IMR-90 (cell line): ENCODE measurements at regions not wholly inside any gene's neighbourhood (a gene's known extent, or its start where the extent isn't known, plus 50 kb on each side); places are given as distances from the start of the nearest gene placed in this dataset.

Experiments
- ATAC-seq: fragments of 200-7000 bp; cut with Tn5 transposase; 2 replicates; pipeline ENCODE4 v1.9.1; 2020; ENCODE audit warnings: low read depth, mild to moderate bottlenecking, moderate library complexity
- BruUV-seq: library from RNA; stranded (reverse); fragments of 400-500 nt; replicated peaks from 2 replicates; lab custom pipeline; 2021; lab: Mats Ljungman, UMichigan
- CTCF ChIA-PET: fragments of 300-600 bp; formaldehyde crosslinking; extraction: SDS; loops from one replicate; lab custom pipeline; 2021; ENCODE audit warnings: antibody characterized with exemption; lab: Yijun Ruan, JAX
- POLR2A ChIA-PET: fragments of 300-600 bp; sonication (Branson Sonifier 250); formaldehyde crosslinking; loops from one replicate; lab custom pipeline; 2022; ENCODE audit warnings: antibody characterized with exemption; ENCODE audit not compliant: unreplicated experiment; lab: Charles Lee
- DNase-seq: peaks from one replicate; pipeline ENCODE4 v3.0.0; 2013
- H2AFZ ChIP-seq: replicated peaks from 2 replicates; pipeline ENCODE3; 2013; ENCODE audit warnings: low read length, mild to moderate bottlenecking; ENCODE audit not compliant: poor library complexity
- H2AK5ac ChIP-seq: 2 replicates; pipeline ENCODE4 v1.6.1; 2013; ENCODE audit warnings: low read depth, low read length, inconsistent platforms
- H2AK9ac ChIP-seq: replicated peaks from 2 replicates; pipeline ENCODE3; 2013; ENCODE audit warnings: mild to moderate bottlenecking, low read depth, low read length, moderate library complexity; ENCODE audit not compliant: poor library complexity
- H2BK120ac ChIP-seq: 2 replicates; pipeline ENCODE4 v1.6.1; 2013; ENCODE audit warnings: low read depth, low read length, inconsistent platforms
- H2BK15ac ChIP-seq: 3 replicates; pipeline ENCODE4 v1.6.1; 2013; ENCODE audit warnings: low read depth, low read length, inconsistent platforms
- H2BK20ac ChIP-seq: 2 replicates; pipeline ENCODE4 v1.6.1; 2013; ENCODE audit warnings: low read depth, mild to moderate bottlenecking, inconsistent platforms, low read length, moderate library complexity
- H2BK5ac ChIP-seq: 2 replicates; pipeline ENCODE4 v1.6.1; 2013; ENCODE audit warnings: mild to moderate bottlenecking, low read depth, low read length, inconsistent platforms; ENCODE audit not compliant: poor library complexity, severe bottlenecking
- H3K14ac ChIP-seq: replicated peaks from 2 replicates; pipeline ENCODE4 v1.6.1; 2013; ENCODE audit warnings: low read depth, low read length, inconsistent platforms
- H3K18ac ChIP-seq: 2 replicates; pipeline ENCODE4 v1.6.1; 2013; ENCODE audit warnings: low read depth, low read length, control low read depth
- H3K23ac ChIP-seq: 2 replicates; pipeline ENCODE4 v1.6.1; 2013; ENCODE audit warnings: low read depth, low read length, inconsistent platforms
- H3K27ac ChIP-seq: 2 replicates; pipeline ENCODE4 v1.5.1; 2013; ENCODE audit warnings: mild to moderate bottlenecking, control low read depth, low read length; ENCODE audit not compliant: insufficient read depth
- H3K27me3 ChIP-seq: 2 replicates; pipeline ENCODE4 v1.6.1; 2013; ENCODE audit warnings: low read length; ENCODE audit not compliant: control insufficient read depth, insufficient read depth
- H3K36me3 ChIP-seq: 2 replicates; pipeline ENCODE4 v1.6.1; 2013; ENCODE audit warnings: low read length, mixed read lengths; ENCODE audit not compliant: control insufficient read depth, insufficient read depth
- H3K4ac ChIP-seq: 2 replicates; pipeline ENCODE4 v1.6.1; 2013; ENCODE audit warnings: low read depth, low read length, inconsistent platforms
- H3K4me1 ChIP-seq: 2 replicates; pipeline ENCODE4 v1.6.1; 2013; ENCODE audit warnings: low read length, mixed read lengths; ENCODE audit not compliant: control insufficient read depth, insufficient read depth
- H3K4me2 ChIP-seq: 2 replicates; pipeline ENCODE4 v1.6.1; 2013; ENCODE audit warnings: low read depth, mild to moderate bottlenecking, control low read depth, low read length, moderate library complexity
- H3K4me3 ChIP-seq: 2 replicates; pipeline ENCODE4 v1.5.1; 2013; ENCODE audit warnings: low read depth, mild to moderate bottlenecking, control low read depth, low read length, moderate library complexity; ENCODE audit not compliant: insufficient read depth
- H3K56ac ChIP-seq: 2 replicates; pipeline ENCODE4 v1.6.1; 2013; ENCODE audit warnings: low read length, inconsistent platforms; ENCODE audit not compliant: insufficient read depth; ENCODE audit errors: extremely low read depth
- H3K79me1 ChIP-seq, 2 experiments: 2 replicates each; pipeline ENCODE4 v1.6.1; 2013; ENCODE audit warnings: low read length in 2 of 2, inconsistent platforms in 1 of 2, low read depth in 1 of 2
- H3K9ac ChIP-seq: 2 replicates; pipeline ENCODE4 v1.6.1; 2013; ENCODE audit warnings: low read depth, low read length, control low read depth
- H3K9me1 ChIP-seq: 2 replicates; pipeline ENCODE4 v1.6.1; 2013; ENCODE audit warnings: low read length, inconsistent platforms; ENCODE audit not compliant: insufficient read depth
- H3K9me3 ChIP-seq: 2 replicates; pipeline ENCODE4 v1.6.1; 2013; ENCODE audit warnings: low read length; ENCODE audit not compliant: control insufficient read depth, insufficient read depth
- H4K20me1 ChIP-seq: 2 replicates; pipeline ENCODE4 v1.6.1; 2013; ENCODE audit warnings: low read length, inconsistent platforms; ENCODE audit not compliant: insufficient read depth
- H4K5ac ChIP-seq: 2 replicates; pipeline ENCODE4 v1.6.1; 2013; ENCODE audit warnings: mild to moderate bottlenecking, low read depth, low read length, control low read depth
- H4K8ac ChIP-seq, 2 experiments: 2 replicates each; pipeline ENCODE4 v1.6.1; 2013; ENCODE audit warnings: low read depth in 2 of 2, low read length in 2 of 2, control low read depth in 1 of 2, inconsistent platforms in 1 of 2
- H4K91ac ChIP-seq: 2 replicates; pipeline ENCODE4 v1.6.1; 2013; ENCODE audit warnings: low read depth, low read length, inconsistent platforms; ENCODE audit not compliant: insufficient read depth
- BHLHE40 ChIP-seq: fragments of 150-350 bp; IDR thresholded peaks from 2 replicates; pipeline ENCODE4 v1.6.1; 2016; ENCODE audit warnings: mild to moderate bottlenecking, low read depth, low read length
- CEBPB ChIP-seq: IDR thresholded peaks from 2 replicates; pipeline ENCODE4 v1.6.1; 2012; ENCODE audit warnings: low read depth, low read length, improper control_type of control experiment
- CHD1 ChIP-seq: IDR thresholded peaks from 2 replicates; pipeline ENCODE4 v1.6.1; 2012; ENCODE audit warnings: low read depth, low read length, improper control_type of control experiment
- ELK1 ChIP-seq: fragments of 150-350 bp; IDR thresholded peaks from 2 replicates; pipeline ENCODE4 v1.6.1; 2016; ENCODE audit warnings: low read depth, mild to moderate bottlenecking, low read length, moderate library complexity, borderline replicate concordance
- MXI1 ChIP-seq: IDR thresholded peaks from 2 replicates; pipeline ENCODE4 v1.6.1; 2012; ENCODE audit warnings: low read depth, mild to moderate bottlenecking, low read length, moderate library complexity, borderline replicate concordance
- NFE2L2 ChIP-seq: fragments of 150-350 bp; IDR thresholded peaks from 2 replicates; pipeline ENCODE4 v1.6.1; 2016; ENCODE audit warnings: low read depth, mild to moderate bottlenecking, low read length
- POLR2A ChIP-seq: IDR thresholded peaks from 2 replicates; pipeline ENCODE4 v1.6.1; 2012; ENCODE audit warnings: mild to moderate bottlenecking, low read depth, low read length
- RAD21 ChIP-seq: IDR thresholded peaks from 2 replicates; pipeline ENCODE4 v1.6.1; 2012; ENCODE audit warnings: low read length, improper control_type of control experiment
- RCOR1 ChIP-seq: IDR thresholded peaks from 2 replicates; pipeline ENCODE4 v1.6.1; 2012; ENCODE audit warnings: mild to moderate bottlenecking, low read length, improper control_type of control experiment; ENCODE audit not compliant: insufficient replicate concordance
- RFX5 ChIP-seq: IDR thresholded peaks from 2 replicates; pipeline ENCODE4 v1.8.0; 2012; ENCODE audit warnings: low read depth, mild to moderate bottlenecking, low read length, moderate library complexity
- SMC3 ChIP-seq: fragments of 150-350 bp; IDR thresholded peaks from 2 replicates; pipeline ENCODE4 v1.6.1; 2016; ENCODE audit warnings: low read depth, mild to moderate bottlenecking, antibody characterized with exemption, low read length, moderate library complexity
- WGBS, 2 experiments: methylation state at CpG; one replicate each; pipeline versions ENCODE4 v1.1.5 to v1.1.7; 2013; ENCODE audit warnings: missing lambda C conversion rate in 2 of 2; ENCODE audit not compliant: insufficient read length in 1 of 2; ENCODE audit errors: extremely low coverage in 2 of 2; 5-methylcytosine and 5-hydroxymethylcytosine counted together
- dilution Hi-C: fragments of 300-500 bp; cut with HindIII; formaldehyde crosslinking; loops from one replicate; pipeline ENCODE4 v1.14.3; 2018; ENCODE audit warnings: low sequenced_read_pairs; ENCODE audit not compliant: unreplicated experiment
- in situ Hi-C: fragments of 300-500 bp; cut with MboI; formaldehyde crosslinking; loops from 3 replicates; pipeline ENCODE4 v1.14.3; 2019; ENCODE audit warnings: low sequenced_read_pairs, inconsistent platforms, mixed read lengths
- intact Hi-C: fragments of 100-400 bp; cut with micrococcal nuclease; formaldehyde crosslinking; loops from 2 replicates; pipeline ENCODE4 v1.10.0; 2022
- TF ChIP-seq, protein P1 (sequence below): conservative IDR thresholded peaks from 2 replicates; pipeline ENCODE4 v1.5.1; 2012; ENCODE audit warnings: mild to moderate bottlenecking, low read depth, low read length, improper control_type of control experiment

DNA sequence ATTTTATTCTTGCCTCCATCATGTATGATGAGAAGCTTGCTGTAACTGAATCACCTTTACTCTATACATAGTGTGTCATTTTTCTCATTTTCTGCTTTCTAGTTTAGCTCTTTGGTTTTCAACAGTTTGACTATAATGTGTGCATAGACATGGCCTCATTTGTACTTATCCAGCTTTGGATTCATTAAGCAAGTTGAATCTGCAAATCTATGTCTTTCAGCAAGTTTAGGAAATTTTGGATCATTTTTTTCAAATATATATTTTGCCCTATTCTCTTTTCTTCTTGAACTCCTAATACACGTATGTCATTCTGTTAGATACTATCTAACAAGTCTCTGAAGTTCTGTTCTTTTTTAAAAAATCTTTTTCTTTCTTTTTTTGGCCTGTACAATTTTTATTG, 57.8 kb downstream of the PRLHR start:
- H3K79me1 ChIP-seq, result no peaks in the 10 kb centered on the region
- H3K4me3 ChIP-seq, result no peak overlapping the region
- no CpG with 5 or more reads among the region's 1 CpG for WGBS, 2 experiments
- ChIA-PET POLR2A (no interaction called here), CTCF (no interaction called here)
- in situ Hi-C loops (no loop called here), dilution Hi-C loops (no loop called here), intact Hi-C loops (no loop called here)
- H3K36me3 ChIP-seq, result no peaks in the 10 kb centered on the region
- H3K4me2 ChIP-seq, result no peak overlapping the region
- H2BK5ac ChIP-seq, result no peak overlapping the region
- H3K9me1 ChIP-seq, result no peaks in the 10 kb centered on the region
- ATAC-seq (no peak), DNase-seq (no peak)
- no peak overlapping the region for H2BK15ac ChIP-seq
- no peak overlapping the region for H3K14ac ChIP-seq
- H3K23ac ChIP-seq, result no peak overlapping the region
- no peak overlapping the region for H4K8ac ChIP-seq
- no peak overlapping the region for H4K91ac ChIP-seq
- no peak overlapping the region for H3K18ac ChIP-seq
- no peak overlapping the region for H2BK120ac ChIP-seq
- H2BK20ac ChIP-seq, result no peak overlapping the region
- no peak overlapping the region for H3K9ac ChIP-seq
- BruUV-seq, result no TSS peak
- H4K20me1 ChIP-seq, result no peaks in the 10 kb centered on the region
- no peak overlapping the region for H2AK5ac ChIP-seq
- TF ChIP-seq BHLHE40 (no peak), POLR2A (no peak), RFX5 (no peak), RCOR1 (no peak), MXI1 (no peak), CEBPB (no peak), ELK1 (no peak), RAD21 (no peak), SMC3 (no peak), NFE2L2 (no peak), CHD1 (no peak)
- TF ChIP-seq, protein P1, sequence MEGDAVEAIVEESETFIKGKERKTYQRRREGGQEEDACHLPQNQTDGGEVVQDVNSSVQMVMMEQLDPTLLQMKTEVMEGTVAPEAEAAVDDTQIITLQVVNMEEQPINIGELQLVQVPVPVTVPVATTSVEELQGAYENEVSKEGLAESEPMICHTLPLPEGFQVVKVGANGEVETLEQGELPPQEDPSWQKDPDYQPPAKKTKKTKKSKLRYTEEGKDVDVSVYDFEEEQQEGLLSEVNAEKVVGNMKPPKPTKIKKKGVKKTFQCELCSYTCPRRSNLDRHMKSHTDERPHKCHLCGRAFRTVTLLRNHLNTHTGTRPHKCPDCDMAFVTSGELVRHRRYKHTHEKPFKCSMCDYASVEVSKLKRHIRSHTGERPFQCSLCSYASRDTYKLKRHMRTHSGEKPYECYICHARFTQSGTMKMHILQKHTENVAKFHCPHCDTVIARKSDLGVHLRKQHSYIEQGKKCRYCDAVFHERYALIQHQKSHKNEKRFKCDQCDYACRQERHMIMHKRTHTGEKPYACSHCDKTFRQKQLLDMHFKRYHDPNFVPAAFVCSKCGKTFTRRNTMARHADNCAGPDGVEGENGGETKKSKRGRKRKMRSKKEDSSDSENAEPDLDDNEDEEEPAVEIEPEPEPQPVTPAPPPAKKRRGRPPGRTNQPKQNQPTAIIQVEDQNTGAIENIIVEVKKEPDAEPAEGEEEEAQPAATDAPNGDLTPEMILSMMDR, result no peak
- no peak overlapping the region for H3K56ac ChIP-seq
- no peaks in the 10 kb centered on the region for H3K27me3 ChIP-seq
- no peaks in the 10 kb centered on the region for H3K4me1 ChIP-seq
- H2AFZ ChIP-seq, result no peak overlapping the region
- no peak overlapping the region for H3K4ac ChIP-seq
- H4K5ac ChIP-seq, result no peak overlapping the region
- H3K9me3 ChIP-seq, result no peaks in the 10 kb centered on the region
- H2AK9ac ChIP-seq, result no peak overlapping the region
- H3K27ac ChIP-seq, result no peak overlapping the region
